Esophagus muscularis mucosa (tissue), 4 donors: ENCODE measurements at regions not wholly inside any gene's neighbourhood (a gene's known extent, or its start where the extent isn't known, plus 50 kb on each side); places are given as distances from the start of the nearest gene placed in this dataset.

Experiments
- DNase-seq: peaks from one replicate; pipeline ENCODE4 v3.0.0-alpha.2; 2017; ENCODE audit errors: extremely low spot score
- H3K27ac ChIP-seq, 4 donors: fragments of 200-600 bp; sonication (generic); replicated peaks in 1 of 4; 1 replicate in 3 of 4; 2 replicates in 1 of 4; pipeline ENCODE4 v1.5.1; 2016 to 2019; ENCODE audit warnings: mild to moderate bottlenecking in 1 of 4
- H3K27me3 ChIP-seq, 4 donors: fragments of 200-600 bp; sonication (generic); one replicate each; pipeline versions ENCODE4 v1.5.1 to v1.6.0; 2016 to 2019
- H3K36me3 ChIP-seq, 4 donors: fragments of 200-600 bp; sonication (generic); one replicate each; pipeline ENCODE4 v1.5.1; 2016 to 2019
- H3K4me1 ChIP-seq, 4 donors: fragments of 200-600 bp; sonication (generic); one replicate each; pipeline ENCODE4 v1.5.1; 2016 to 2019
- H3K4me3 ChIP-seq, 4 donors: fragments of 200-600 bp; sonication (generic); 1 replicate in 2 of 4; 2 replicates in 2 of 4; pipeline ENCODE4 v1.5.1; 2016 to 2019; ENCODE audit warnings: mild to moderate bottlenecking in 4 of 4, moderate library complexity in 1 of 4
- H3K9me3 ChIP-seq, 4 donors: fragments of 200-600 bp; sonication (generic); 1 replicate in 3 of 4; 2 replicates in 1 of 4; pipeline ENCODE4 v1.5.1; 2016 to 2019
- CTCF ChIP-seq, 3 experiments: fragments of 200-600 bp in 2 of 3; fragments of 450-650 bp in 1 of 3; sonication (generic) in 2 of 3; IDR thresholded peaks; one replicate each; pipeline ENCODE4 v1.5.1; 2017 to 2019; ENCODE audit warnings: antibody characterized with exemption in 3 of 3, mild to moderate bottlenecking in 2 of 3, moderate library complexity in 1 of 3
- EP300 ChIP-seq: sonication (generic); formaldehyde crosslinking; IDR thresholded peaks from one replicate; pipeline ENCODE4 v1.6.1; 2017; ENCODE audit warnings: antibody characterized with exemption
- POLR2A ChIP-seq: fragments of 450-650 bp; IDR thresholded peaks from one replicate; pipeline ENCODE4 v1.6.1; 2017; ENCODE audit warnings: antibody characterized with exemption, moderate library complexity, mild to moderate bottlenecking, low read depth
- POLR2AphosphoS5 ChIP-seq, 2 donors: sonication (generic); formaldehyde crosslinking; IDR thresholded peaks; one replicate each; pipeline ENCODE4 v1.6.1; 2017; ENCODE audit warnings: antibody characterized with exemption in 2 of 2
- WGBS: methylation state at CpG from one replicate; pipeline ENCODE4 v1.1.5; 2018; 5-methylcytosine and 5-hydroxymethylcytosine counted together
- intact Hi-C: fragments of 100-400 bp; cut with DNase I; formaldehyde crosslinking; loops from one replicate; pipeline ENCODE4 v1.15.1; 2023

DNA sequence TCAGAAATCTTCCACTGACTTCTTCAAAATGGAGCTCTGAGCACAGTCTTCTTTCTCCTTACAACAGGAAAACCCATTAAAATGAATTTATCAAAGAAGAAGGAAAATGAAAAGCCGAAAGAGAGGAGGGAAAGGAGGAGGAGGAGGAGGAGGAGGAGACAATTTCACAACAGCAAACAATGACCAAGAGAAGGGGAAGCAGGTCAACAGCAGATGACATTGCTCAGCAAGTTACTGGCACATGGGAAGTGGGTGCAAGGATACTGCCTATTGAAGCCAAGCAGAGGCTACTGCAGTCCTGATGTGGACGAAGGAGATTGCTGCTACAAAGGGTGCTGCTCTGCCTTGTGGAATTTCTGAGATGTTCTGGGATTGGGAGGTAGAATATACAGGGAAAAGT lies 140.0 kb upstream of the FOXN2 start:
- intact Hi-C loops: no loop called here
- H3K4me3 ChIP-seq: no peak overlapping the region
- no peaks in the 10 kb centered on the region for H3K36me3 ChIP-seq
- H3K4me1 ChIP-seq: no peaks in the 10 kb centered on the region
- no peak for DNase-seq
- H3K27ac ChIP-seq: no peak overlapping the region
- H3K27me3 ChIP-seq: no peaks in the 10 kb centered on the region
- no peak for TF ChIP-seq CTCF (IDR thresholded peaks at IDR 0.05)
- TF ChIP-seq EP300: no peak
- no peak for TF ChIP-seq POLR2AphosphoS5 (IDR thresholded peaks at IDR 0.05)
- no peak for TF ChIP-seq POLR2A
- no peaks in the 10 kb centered on the region for H3K9me3 ChIP-seq
- 82% methylated on average over 2 of the region's 2 CpGs for whole genome bisulfite sequencing

DNA sequence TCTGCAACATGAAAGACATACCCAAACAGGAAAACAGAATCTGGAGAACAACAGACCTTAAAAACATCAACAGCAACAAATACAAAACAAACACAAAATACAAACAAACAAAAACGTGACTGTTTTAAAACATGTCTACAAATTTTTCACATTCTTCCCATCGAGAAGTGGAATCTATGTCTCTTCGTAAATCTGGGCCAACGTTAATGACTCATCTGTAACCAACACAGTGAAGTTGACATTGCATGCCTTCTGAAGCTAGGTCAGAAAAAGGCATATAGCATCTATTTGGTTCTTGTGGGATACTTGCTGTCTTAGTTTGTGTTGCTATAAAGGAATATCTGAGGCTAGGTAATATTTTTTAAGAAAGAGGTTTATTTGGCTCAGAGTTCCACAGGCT lies 139.2 kb upstream of the FOXN2 start:
- Histone ChIP-seq H3K4me3 (no peak overlapping the region), H3K27me3 (no peaks in the 10 kb centered on the region), H3K27ac (no peak overlapping the region), H3K9me3 (no peaks in the 10 kb centered on the region), H3K4me1 (no peaks in the 10 kb centered on the region), H3K36me3 (no peaks in the 10 kb centered on the region)
- TF ChIP-seq POLR2AphosphoS5 (IDR thresholded peaks at IDR 0.05) (no peak), EP300 (no peak), CTCF (IDR thresholded peaks at IDR 0.05) (no peak), POLR2A (no peak)
- WGBS: 37% methylated on average over 4 of the region's 4 CpGs
- no peak for DNase-seq
- intact Hi-C loops: no loop called here

DNA sequence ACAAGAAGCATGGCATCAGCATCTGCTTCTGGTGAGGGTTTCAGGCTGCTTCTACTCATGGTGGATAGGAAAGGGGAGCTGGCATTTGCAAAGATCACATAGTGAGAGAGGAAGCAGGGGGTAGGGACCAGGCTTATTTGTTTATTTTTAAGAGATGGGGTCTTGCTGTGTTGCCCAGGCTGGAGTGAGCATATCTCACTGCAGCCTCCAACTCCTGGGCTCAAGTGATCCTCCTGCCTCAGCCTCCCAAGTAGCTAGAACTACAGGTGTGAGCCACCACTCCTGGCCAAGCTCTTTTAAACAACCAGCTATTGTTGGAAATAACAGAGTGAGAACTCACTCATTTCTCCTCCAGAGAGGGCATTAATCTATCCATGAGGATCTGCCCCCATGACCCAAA lies 138.8 kb upstream of the FOXN2 start:
- no peak overlapping the region for H3K4me3 ChIP-seq
- H3K27ac ChIP-seq: no peak overlapping the region
- H3K4me1 ChIP-seq: no peaks in the 10 kb centered on the region
- TF ChIP-seq CTCF (IDR thresholded peaks at IDR 0.05) (no peak), EP300 (no peak), POLR2AphosphoS5 (IDR thresholded peaks at IDR 0.05) (no peak), POLR2A (no peak)
- H3K36me3 ChIP-seq: no peaks in the 10 kb centered on the region
- no peaks in the 10 kb centered on the region for H3K27me3 ChIP-seq
- intact Hi-C loops: no loop called here
- no peak for DNase-seq
- H3K9me3 ChIP-seq: no peaks in the 10 kb centered on the region

DNA sequence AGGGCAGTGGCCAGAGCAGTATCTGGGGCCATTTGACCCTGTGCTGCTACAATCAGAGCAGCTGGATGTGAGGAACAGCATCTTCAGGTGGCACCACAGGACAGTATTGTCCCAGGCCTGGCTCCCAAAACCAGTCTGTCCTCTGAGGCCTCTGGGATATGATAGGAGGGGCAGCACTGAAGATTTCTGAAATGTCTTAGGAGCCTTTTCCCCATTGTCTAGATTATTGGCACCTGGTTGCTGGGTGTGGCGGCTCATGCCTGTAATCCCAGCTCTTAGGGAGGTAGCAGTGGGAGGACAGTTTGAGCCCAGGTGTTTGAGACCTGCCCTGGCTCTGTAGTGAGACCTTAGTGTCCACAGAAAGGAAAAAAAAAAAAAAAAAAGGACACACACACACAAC lies 137.6 kb upstream of the FOXN2 start:
- TF ChIP-seq CTCF (IDR thresholded peaks at IDR 0.05) (no peak), POLR2A (no peak), POLR2AphosphoS5 (IDR thresholded peaks at IDR 0.05) (no peak), EP300 (no peak)
- WGBS: 100% methylated on average over 1 of the region's 1 CpG

DNA sequence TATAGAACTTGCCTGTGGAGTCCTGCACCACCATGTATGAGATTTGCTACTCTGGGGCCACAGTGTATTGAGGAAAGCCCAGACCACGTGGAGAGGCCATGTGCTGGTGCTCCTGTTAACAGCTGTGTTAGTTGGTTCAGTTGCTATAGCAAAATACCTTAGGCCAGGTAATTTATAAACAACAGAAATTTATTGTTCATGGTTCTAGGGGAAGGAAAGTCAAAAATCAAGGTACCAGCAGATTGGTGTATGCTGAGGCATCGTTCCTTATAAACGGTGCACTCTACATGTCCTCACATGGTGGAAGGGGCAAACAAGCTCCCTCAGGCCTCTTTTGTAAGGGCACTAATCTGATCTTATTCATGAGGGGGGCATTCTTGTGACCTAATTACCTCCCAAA lies 135.9 kb upstream of the FOXN2 start:
- H3K27me3 ChIP-seq: no peaks in the 10 kb centered on the region
- no peak for DNase-seq
- 90% methylated on average over 3 of the region's 3 CpGs for WGBS
- no peaks in the 10 kb centered on the region for H3K36me3 ChIP-seq
- no peaks in the 10 kb centered on the region for H3K9me3 ChIP-seq
- no peaks in the 10 kb centered on the region for H3K4me1 ChIP-seq
- H3K27ac ChIP-seq: no peak overlapping the region
- TF ChIP-seq CTCF (IDR thresholded peaks at IDR 0.05) (no peak), EP300 (no peak), POLR2A (no peak), POLR2AphosphoS5 (IDR thresholded peaks at IDR 0.05) (no peak)
- intact Hi-C loops: no loop called here
- H3K4me3 ChIP-seq: no peak overlapping the region

More for the DNA sequence above, 137.6 kb upstream of the FOXN2 start:
- no peak for DNase-seq
- no peaks in the 10 kb centered on the region for H3K4me1 ChIP-seq
- no peaks in the 10 kb centered on the region for H3K9me3 ChIP-seq
- no peak overlapping the region for H3K27ac ChIP-seq
- no peaks in the 10 kb centered on the region for H3K36me3 ChIP-seq
- intact Hi-C loops: no loop called here
- H3K4me3 ChIP-seq: no peak overlapping the region
- no peaks in the 10 kb centered on the region for H3K27me3 ChIP-seq
